CD4-positive, alpha-beta T cell treated with Interleukin-12 subunit alpha and Interleukin-12 subunit beta, for 1 hour (primary cell): ENCODE measurements at regions not wholly inside any gene's neighbourhood (a gene's known extent, or its start where the extent isn't known, plus 50 kb on each side); places are given as distances from the start of the nearest gene placed in this dataset.

Source experiments
- DNase-seq: peaks from one replicate; pipeline ENCODE4 v3.0.0-alpha.2; 2020

DNA sequence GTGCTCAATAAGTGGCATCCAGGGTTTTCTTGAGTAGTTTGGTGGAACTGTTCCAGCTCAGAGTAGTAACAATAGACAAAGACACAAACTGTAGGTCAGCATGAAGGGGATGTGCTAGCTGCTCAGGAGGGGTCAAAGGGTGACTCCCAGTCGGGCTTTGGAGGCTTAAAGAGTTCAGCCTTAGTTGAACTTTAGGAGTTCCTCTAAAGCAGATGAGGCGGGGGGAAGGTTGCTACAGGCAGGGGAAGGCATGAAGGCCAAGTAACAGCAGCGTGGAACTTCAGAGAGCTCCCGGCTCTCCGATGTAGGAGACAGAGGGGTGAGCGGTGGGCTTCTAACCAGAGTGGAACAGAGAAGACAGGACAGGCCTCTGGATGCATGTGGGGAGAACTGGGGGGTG is 115.5 kb upstream of the CD93 start:
- no peak for DNase-seq

DNA sequence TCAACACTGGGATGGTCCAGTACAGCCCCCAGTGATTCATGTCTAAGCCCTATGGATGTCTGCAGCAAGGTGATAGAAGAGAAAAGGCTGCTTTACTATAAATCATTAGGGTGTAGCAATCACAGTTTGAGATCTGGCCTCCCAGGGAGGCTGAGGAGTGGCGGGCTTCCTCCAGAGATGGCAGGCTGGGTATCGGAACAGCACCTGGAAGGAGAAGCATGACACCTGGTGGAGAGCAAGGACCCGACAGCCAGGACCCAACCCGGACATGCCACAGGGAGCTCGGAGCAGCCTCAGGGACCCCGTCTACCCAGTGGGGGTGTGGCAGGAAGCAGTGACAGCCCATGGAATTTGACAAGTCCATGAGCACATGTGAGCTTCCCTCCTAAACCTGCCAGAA is 114.8 kb upstream of the CD93 start:
- DNase-seq = no peak

DNA sequence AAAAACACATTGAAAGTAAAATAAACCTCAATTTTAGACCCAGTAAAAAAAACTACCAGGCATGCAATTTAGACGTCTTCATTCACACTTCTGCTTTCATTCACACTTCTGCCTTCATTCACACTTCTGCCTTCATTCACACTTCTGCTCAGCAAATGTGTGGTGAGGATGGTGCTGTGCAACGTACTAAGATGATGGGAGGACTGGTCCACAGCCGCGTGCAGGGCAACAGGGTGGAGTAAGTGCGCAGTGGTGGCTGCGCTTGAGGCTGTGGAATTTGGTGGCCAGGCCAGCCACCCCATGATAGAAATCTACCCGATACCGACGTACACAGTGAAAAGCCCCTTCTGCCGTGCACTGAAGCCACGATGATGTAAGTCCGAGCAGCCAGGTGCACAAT is 114.3 kb upstream of the CD93 start:
- peak; percentile 4 for DNase-seq

DNA sequence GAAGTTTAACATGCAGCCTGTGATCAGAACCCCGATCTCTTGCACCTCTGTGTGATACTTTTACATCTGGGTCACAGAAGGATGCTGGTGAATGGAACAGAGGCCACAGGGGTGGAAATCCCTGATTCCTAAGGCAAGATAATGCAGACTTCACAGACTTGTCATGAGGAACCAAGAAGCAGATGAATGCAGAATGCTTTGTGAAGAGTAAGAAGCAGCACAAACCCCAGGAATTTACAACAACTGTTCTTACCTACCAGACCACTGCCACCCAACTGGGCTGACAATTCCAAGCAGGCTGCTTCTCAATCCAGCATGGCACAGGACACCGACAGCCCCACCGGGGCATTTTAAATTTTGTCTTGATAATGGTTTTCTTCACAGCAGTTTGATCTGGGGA is 113.2 kb upstream of the CD93 start:
- DNase-seq = no peak

DNA sequence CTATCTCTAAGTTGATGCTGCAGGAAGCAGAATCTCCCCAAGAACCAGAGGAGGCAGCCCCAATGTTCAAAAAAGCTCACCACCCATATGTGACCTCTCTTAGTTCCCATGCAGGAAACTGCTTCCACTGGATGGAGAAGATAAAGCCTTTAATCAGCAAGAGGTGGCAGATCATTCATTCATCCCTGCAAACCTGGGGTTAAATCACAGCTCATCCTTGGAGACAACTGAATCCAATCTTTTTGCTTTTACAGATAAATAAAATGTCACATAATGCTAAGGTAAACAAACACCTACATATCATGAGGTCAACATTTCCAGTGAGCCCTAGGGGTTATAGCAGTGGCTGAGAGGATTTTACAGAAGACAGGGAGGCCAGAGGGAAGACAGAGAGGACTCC is 112.7 kb upstream of the CD93 start:
- DNase-seq = no peak

DNA sequence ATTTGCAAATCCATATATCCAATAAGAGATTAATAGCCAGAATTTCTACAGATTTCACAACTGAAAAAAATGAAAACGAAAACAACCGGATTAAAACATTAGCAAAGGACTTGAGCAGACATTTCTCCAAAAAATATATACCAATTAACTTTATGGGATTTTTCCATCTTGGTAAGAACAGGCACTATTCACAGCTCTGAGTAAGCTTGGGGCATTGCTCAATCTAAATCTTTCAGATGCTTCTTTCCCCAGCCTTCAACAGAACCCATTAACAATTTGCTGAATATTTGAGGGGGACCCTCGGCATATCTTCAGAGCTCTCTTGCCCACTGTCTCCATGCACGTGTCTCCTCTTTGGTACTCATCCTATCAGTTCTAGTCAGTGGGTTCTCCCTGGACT is 111.7 kb upstream of the CD93 start:
- DNase-seq = no peak

DNA sequence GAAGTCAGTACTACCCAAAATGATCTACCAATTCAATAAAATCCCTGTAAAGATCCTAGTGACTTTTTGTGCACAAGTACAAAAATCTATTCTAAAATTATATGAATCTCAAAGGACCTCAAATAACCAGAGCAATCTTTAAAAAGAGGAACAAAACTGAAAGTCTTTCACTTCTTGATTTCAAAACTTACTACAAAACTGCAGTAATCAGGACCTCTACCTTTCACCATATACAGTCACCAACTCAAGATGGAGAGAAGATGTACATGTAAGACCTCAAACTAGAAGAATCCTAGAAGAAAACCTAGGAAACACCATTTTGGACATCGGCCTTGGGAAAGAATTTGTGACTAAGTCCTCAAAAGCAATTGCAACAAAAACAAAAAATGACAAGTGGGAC is 109.5 kb upstream of the CD93 start:
- DNase-seq = no peak

DNA sequence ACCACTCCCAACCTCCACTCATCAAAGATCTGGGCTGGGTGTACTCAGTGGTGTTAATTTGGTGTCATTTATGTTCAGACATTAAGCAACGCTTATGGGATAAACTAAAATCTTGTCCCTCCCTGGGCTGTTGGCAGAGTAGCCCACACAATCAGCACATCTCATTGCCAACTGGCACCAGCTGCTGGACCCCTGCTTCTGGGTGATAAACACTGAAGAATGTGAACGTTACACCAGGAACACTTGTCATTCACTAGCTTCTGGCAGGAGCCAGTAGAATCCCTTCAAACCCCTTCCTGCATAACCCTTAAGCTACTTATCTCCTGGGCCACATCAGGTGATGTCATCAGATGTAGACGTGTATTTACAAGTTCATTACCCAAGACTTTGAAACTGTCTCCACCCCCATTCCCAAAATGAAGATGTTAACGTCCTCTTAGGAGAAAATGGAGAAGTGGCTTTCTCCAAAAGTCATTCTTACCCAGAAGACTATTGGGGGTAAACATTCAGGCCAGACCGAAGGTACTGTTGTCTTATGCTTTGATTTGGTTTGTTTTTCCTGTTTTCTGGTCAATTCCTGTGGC is 107.8 kb upstream of the CD93 start:
- no peak for DNase-seq

DNA sequence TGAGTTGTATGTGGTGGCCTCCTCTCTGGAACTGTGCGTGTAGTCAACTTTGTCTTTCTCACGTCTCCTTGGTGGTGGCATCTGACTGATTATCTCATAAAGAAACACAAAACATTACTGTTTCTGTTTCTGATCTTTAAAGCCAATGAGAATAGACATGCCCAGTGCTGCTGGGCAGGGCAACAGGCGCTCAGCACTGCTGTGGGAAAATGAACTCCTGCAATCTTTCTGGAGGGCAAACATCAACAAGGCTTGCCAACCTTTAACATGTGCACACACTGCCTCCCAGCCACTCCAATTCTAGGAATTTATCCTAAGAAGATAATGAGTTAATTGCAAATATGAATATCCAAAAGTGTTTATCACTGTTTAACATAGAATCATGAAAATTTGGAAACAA is 106.3 kb upstream of the CD93 start:
- no peak for DNase-seq

DNA sequence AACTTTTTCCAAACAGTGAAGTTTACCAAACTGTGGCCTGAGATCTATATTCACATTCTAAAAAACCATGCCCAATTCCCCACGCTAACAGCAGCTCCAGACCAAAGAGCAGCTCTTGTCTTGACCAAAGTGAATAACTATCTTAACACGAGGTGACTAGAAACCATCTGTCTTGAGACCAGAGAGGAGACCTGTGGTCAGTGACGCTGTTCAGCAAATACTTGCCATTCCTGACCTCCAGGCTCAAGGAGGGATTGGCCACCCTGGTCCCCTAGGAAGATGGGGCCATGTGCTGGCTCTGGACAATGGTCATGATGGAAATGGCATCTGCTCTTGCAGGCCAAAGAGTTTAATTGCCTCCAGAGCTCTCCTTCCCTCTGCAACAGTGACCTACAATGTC is 104.4 kb upstream of the CD93 start:
- no peak for DNase-seq

DNA sequence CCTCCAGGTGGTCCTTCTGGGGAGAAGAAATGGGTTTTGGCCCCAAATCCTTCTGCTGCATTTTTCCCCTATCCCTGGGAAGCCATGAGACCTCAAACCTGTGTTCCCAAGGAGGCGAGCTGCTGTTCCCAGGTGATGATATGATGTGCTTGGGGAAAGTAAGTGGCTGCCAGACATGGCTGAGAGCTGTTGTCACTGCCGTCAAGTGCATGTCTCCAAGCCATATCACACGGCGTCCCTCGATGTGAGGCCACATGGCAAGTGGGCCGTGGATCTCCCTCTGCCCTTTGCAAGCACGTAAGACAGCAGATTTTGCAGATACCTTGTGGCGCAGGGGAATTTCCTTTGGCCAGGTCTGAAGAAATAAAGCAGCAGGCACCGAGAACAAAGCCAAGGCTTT is 103.7 kb upstream of the CD93 start:
- no peak for DNase-seq

DNA sequence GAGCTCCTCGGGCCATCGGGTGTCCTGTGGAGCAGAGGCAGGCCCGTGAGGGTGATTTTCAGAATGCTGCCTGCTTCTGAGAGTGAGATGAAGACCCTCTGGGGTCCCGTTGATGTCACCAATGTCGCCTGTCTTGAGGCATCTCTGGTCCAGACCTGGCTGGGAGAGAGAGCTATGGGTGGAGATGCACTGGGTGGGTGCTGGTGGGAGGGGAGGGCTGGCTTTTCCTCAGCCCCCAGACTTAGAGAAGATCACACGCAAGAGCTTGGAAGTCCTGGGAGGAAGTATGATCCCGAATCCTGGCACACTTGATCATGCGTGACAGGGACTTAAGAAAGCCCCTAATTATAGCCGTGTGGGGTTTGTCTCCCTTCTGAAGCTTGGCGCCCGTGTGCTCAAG is 103.2 kb upstream of the CD93 start:
- DNase-seq = no peak

DNA sequence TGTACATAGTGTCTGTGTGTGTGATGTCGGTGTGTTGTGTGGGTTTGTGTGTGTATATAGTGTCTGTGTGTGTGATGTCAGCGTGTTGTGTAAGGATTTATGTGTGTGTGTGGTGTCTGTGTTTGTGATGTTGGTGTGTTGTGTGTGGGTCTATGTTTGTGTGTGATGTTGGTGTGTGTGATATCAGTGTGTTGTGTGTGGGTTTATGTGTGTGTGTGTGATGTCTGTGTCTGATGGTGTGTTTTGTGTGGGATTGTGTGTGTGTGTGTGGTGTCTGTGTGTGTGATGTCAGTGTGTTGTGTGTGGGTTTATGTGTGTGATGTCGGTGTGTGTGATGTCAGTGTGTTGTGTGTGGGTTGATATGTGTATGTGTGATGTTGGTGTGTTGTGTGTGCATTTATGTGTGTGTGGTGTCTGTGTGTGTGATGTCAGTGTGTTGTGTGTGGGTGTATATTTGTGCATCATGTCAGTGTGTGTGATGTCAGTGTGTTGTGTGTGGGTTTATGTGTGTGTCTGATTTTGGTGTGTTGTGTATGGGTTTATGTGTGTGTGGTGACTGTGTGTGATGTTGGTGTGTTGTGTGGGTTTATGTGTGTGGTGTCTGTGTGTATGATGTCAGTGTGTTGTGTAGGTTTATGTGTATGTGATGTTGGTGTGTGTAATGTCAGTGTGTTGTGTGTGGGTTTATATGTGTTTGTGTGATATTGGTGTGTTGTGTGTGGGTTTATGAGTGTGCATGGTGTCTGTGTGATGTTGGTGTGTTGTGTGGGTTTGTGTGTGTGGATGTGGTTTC is 102.4 kb upstream of the CD93 start:
- no peak for DNase-seq

DNA sequence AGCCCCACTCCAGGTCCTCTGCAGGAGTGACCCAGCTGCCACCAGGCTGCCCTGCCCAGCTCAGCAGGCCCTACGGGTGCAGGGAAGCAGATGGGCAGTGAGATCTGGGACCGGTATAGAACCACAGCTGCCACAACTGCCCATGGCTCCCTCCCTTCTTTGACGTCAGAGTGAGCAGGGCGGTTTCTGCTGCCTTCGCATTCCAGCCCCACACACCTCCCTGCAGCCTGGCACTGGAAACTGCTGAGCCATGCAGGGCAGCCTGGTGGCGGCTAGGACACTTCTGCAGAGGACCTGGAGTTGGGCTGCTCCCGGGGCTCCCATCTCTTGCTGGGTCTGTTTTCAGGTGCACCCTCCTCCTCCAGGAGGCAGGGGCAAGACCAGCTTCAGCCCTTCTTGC is 101.6 kb upstream of the CD93 start:
- no peak for DNase-seq

DNA sequence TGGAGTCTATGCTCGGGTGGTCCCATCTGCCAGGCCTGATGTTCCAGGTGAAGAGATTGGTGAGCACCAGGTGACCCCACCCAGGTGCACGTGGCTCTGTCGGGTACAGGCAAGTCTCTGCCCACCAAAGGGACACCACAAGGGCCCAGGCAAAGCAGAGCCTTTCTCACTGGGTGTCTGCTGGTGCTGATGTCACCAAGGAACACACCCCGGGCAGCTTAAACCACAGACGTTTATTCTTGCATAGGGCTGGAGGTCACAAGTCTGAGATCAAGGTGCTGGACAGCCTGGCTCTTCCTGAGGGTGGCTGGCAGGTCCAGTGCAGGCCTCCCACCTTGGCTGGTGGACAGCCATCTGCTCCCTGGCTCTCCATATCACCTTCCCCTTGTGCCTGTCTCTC is 100.7 kb upstream of the CD93 start:
- DNase-seq = no peak

DNA sequence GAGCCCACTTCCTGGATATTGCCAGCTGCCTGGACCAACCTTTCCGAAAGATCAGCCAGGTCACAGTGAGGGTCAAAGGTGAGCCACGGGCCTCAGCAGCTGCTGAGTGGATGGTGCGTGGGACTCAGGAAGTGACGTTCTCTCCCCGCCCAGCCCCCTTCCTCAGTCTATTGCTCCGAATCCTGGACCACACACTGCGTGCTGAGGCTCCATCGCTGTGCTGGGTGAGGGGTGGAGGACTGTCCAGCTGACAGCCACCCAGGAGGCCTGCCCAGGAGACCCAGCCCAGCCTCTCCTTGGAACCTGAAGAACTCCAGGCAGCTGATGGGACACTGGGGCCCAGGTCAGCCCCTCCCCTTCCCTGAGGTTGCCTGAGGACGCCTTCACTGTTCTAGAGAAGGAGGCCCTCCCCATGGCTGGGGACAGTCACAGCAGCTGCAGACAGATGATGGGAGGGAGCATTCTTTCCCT is 94.4 kb upstream of the CD93 start:
- no peak for DNase-seq

DNA sequence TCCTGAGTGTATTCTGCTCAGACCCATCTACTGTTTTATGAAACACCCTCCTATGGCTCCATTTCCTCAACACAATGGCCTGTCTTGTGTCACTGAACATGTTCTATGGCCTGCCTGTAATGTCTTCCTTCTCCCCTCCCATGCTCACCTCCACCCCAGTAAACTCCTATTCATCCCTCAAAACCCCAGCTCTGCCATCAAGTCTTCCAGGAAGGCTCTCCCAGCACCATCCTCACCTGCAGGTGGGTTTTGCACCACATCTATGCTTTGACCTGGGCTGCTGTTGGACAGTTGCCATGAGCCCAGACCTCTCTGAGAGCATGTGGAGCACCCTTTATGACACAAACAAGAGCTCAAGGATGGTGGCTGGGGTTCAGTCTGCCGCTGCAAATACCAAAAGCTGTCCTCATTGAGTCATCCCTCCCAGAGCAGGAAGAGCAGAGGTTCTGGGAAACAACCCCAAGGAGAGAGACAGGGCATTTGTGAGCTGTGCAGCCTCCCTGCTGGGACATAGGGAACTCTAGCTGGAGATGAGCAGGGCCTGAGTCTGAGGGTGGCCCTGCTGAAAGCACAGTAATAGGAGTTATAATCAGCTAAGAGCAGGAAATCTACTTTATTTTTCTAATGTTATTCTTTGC is 93.8 kb upstream of the CD93 start:
- no peak for DNase-seq

DNA sequence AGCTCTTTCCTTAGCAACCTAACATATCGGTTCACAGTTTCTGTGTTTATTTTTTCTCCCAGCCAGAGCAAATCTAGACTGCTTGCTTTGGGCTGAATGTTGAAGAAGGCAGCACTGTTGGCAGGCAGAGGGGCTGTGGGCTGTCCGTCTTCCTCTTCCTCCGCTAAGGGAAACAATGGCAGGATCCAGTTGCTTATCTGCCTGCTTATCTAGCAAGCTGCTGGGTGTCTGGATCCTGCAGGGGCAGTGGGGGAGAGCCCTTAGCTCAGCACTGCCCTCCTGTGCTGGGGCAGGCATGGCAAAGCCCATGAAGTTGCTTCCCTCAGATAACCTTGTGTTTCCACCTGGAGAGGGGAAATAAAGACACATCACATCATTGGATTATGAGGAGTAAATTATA is 92.7 kb upstream of the CD93 start:
- no peak for DNase-seq

DNA sequence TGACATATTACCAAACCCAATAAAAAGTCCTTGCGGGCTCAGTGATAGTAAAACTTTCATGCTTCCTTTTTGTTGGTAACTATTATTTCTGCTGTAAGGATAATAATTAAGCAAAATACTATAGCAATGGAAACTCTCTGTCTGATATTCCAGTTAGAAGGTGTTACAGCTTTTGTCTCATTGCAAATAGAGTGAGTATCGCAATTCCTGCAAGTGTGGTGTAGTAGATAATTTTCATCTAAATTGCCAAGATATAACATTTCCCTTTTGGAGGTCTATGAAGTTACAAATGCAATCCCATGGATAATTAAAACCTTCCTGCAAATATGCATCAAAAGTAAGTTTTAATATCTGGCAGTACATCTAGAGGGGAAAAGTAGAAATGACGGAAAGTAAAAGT is 88.7 kb upstream of the CD93 start:
- no peak for DNase-seq

DNA sequence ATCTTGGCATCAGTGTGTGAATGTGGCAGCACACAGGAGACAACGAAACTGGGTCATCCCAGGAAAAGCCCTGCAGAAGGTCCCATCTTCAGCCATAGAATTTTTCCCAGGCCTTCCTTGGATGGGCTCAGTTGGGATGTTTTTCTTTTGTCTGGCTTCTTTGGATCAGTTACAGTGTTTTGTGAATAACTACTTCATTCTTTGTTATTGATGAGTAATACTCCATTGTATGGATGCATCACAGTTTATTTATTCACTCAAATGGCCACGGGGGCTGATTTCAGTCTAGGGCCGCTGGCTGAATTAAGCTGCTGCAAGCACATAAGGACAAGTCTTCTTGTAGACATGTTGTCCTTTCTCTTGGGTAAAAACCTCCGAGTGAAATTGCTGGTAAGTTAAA is 81.3 kb upstream of the CD93 start:
- no peak for DNase-seq

DNA sequence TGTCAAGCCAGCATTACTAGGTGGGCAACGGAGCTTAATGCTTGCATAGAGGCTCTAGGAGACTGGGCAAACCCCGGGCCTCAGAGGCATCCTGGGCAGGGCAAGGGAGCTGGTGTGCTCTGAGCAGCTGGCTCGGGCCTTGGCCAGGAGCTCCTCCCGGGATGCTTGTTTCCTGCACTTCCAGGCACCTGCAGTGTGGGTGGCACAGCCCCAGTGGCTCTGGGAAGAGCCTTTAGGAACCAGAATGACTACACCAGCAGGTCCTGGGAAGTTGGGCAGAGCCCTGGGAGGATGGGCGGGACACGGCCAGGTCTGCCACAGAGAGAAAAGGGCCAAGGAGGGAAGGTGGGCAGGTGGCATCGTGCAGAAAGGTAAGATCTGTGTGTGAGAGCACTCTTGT is 80.4 kb upstream of the CD93 start:
- no peak for DNase-seq

DNA sequence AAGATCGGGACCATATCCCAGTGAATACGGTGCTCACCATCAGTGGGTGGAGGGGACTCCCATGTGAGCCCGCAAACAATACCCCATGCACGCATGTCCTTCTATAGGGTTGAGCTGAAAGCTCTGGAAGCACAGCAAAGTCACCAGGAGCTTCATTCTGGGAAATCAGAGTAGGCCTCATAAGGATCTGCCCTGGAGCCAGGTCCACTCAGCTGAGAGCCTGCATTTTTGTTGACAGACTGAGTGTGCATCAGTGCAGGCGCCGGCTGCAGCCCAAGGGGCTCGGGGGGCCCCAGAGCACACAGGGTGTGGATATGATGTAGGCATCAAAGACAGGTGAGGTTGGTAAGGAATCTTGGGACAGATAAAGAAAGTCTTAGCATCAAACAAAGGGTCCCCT is 79.8 kb upstream of the CD93 start:
- no peak for DNase-seq

DNA sequence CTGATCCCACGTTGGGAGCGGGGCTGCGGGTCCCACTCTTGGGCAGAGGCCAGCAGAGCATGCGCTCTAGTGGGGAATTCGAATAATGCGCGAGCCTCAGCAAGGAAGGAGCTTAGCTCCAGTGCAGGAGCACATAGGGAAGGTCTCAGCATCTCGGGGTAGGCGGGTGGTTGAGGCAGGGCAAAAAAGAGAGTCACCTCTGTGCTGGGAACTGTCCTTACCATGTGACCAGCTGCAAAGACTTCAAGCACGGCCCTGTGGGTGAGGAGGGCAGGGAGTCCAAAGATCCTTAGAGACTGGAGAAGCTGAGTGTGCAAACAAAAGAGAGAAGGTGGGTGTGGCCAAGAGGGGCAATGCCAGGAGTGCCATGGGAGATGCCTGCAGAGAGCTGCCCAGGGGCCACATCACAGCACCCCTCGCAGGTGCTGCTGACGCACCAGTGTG is 79.2 kb upstream of the CD93 start:
- DNase-seq = no peak

DNA sequence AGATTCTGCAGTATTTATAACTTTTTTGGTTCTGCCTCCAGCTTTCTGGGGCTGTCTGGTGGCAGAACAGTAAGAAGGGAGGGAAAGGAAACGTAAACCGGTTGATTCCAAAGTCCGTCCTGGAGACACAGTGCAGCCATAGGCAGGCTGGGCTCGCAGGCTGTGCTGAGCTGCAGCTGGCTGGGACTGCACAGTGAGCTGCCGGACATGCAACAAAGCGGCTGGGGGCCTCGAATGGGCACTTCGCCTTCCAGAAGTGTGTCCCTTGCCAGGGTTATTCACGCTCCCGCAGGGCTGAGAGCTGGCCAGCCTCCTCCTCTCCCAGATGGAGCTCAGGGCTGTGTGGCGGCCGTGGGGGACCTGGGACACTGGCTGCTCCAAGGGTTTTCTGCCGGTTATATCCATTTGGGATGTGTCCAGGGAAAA is 78.1 kb upstream of the CD93 start:
- DNase-seq = no peak

DNA sequence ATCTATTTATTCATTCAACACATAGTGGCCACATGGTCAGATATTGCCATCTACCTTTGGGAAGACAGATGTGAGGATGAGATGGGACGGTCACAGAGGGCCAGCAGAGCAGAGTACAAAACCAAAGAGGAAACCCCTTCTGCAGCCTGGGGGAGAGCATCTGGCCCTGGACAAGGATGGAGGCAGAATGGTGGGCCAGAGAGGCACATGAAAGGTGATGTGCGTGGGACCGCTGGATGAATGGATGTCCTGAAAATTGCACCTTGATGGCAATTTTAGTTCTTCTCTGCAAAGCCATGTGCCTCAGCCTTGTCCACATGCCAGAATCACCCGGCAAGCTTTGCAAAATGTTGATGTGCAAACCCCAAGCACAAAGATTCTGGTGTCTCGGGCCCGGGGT is 77.4 kb upstream of the CD93 start:
- no peak for DNase-seq
